CD4-positive, CD25-positive, alpha-beta regulatory T cell (primary cell): ENCODE measurements at regions not wholly inside any gene's neighbourhood (a gene's known extent, or its start where the extent isn't known, plus 50 kb on each side); places are given as distances from the start of the nearest gene placed in this dataset.
A peak's percentile ranks its signal among the peaks of the same experiment; 100 is the strongest.

Source experiments
- ATAC-seq, 2 donors: fragments of 150-1000 bp; cut with Tn5 transposase; one replicate each; pipeline ENCODE4 v1.10.0; 2021; ENCODE audit warnings: low read depth in 2 of 2, moderate number of reproducible peaks in 2 of 2, moderate library complexity in 1 of 2
- DNase-seq, 3 donors: peaks; one replicate each; pipeline versions ENCODE4 v3.0.0 to v3.0.0-alpha.2; 2012 to 2022; ENCODE audit warnings: mixed read lengths in 1 of 3
- H3K27ac ChIP-seq: one replicate; pipeline ENCODE4 v1.7.0; 2013; ENCODE audit warnings: mild to moderate bottlenecking, low read length; ENCODE audit not compliant: insufficient read depth, poor library complexity, severe bottlenecking
- H3K27me3 ChIP-seq: one replicate; pipeline ENCODE4 v1.7.0; 2013; ENCODE audit warnings: low read length; ENCODE audit not compliant: control insufficient read depth, insufficient read depth
- H3K36me3 ChIP-seq: one replicate; pipeline ENCODE4 v1.7.0; 2013; ENCODE audit warnings: mild to moderate bottlenecking, low read length, moderate library complexity; ENCODE audit not compliant: control insufficient read depth, insufficient read depth
- H3K4me1 ChIP-seq: 2 replicates; pipeline ENCODE4 v1.7.0; 2013; ENCODE audit warnings: mild to moderate bottlenecking, low read length; ENCODE audit not compliant: insufficient read depth, control insufficient read depth, poor library complexity, severe bottlenecking
- H3K4me3 ChIP-seq: one replicate; pipeline ENCODE4 v1.7.0; 2013; ENCODE audit warnings: low read depth, mild to moderate bottlenecking, low read length, moderate library complexity
- H3K9me3 ChIP-seq, 2 experiments: 1 replicate in 1 of 2; 2 replicates in 1 of 2; pipeline ENCODE4 v1.7.0; 2013; ENCODE audit warnings: low read length in 2 of 2, mild to moderate bottlenecking in 1 of 2, moderate library complexity in 1 of 2; ENCODE audit not compliant: control insufficient read depth in 2 of 2
- H3K27ac Mint-ChIP-seq, 3 donors: one replicate each; pipeline ENCODE4 v1.8.0; 2020 to 2022; ENCODE audit warnings: mild to moderate bottlenecking in 3 of 3, mixed read lengths in 3 of 3, moderate library complexity in 2 of 3
- H3K27me3 Mint-ChIP-seq: one replicate; pipeline ENCODE4 v1.8.0; 2022; ENCODE audit warnings: mild to moderate bottlenecking, mixed read lengths
- H3K36me3 Mint-ChIP-seq: one replicate; pipeline ENCODE4 v1.8.0; 2020; ENCODE audit warnings: mixed read lengths
- H3K4me1 Mint-ChIP-seq, 4 donors: one replicate each; pipeline ENCODE4 v1.8.0; 2020 to 2022; ENCODE audit warnings: mixed read lengths in 4 of 4, mild to moderate bottlenecking in 1 of 4
- H3K4me3 Mint-ChIP-seq, 4 donors: one replicate each; pipeline ENCODE4 v1.8.0; 2020 to 2022; ENCODE audit warnings: mild to moderate bottlenecking in 4 of 4, mixed read lengths in 4 of 4, moderate library complexity in 3 of 4
- H3K9me3 Mint-ChIP-seq, 7 donors: one replicate each; pipeline ENCODE4 v1.8.0; 2020 to 2022; ENCODE audit warnings: mixed read lengths in 7 of 7, mild to moderate bottlenecking in 3 of 7, moderate library complexity in 2 of 7

GRCh38 chr13:39803156-39803555 lies 147.7 kb downstream of the COG6 start:
- Histone ChIP-seq H3K4me1 (no peaks in the 10 kb centered on the region), H3K27me3 (no peaks in the 10 kb centered on the region), H3K36me3 (no peaks in the 10 kb centered on the region), H3K9me3 (no peaks in the 10 kb centered on the region), H3K4me3 (no peak overlapping the region), H3K27ac (no peak overlapping the region)
- Mint-ChIP-seq H3K4me3 (no peak overlapping the region), H3K4me1 (peaks cover 3 to 10% (median 8%) of the 10 kb centered on the region in 4 donors), H3K27me3 (no peaks in the 10 kb centered on the region), H3K27ac (no peak overlapping the region), H3K9me3 (peaks cover 0 to 10% (median 5%) of the 10 kb centered on the region in 7 donors), H3K36me3 (peaks cover 11% of the 10 kb centered on the region)
- ATAC-seq (no peak), DNase-seq (no peak)

- no peaks in the 10 kb centered on the region for H3K9me3 ChIP-seq
- H3K27ac Mint-ChIP-seq, result peak overlapping the region in 1 of 3 donors; percentile 7
- peaks cover 11% of the 10 kb centered on the region for H3K36me3 Mint-ChIP-seq
- H3K27me3 Mint-ChIP-seq, result no peaks in the 10 kb centered on the region
- no peak for DNase-seq
- ATAC-seq, result no peak
- H3K4me3 Mint-ChIP-seq, result no peak overlapping the region
- no peaks in the 10 kb centered on the region for H3K36me3 ChIP-seq
- peaks cover 0 to 10% (median 5%) of the 10 kb centered on the region in 7 donors for H3K9me3 Mint-ChIP-seq
- no peaks in the 10 kb centered on the region for H3K4me1 ChIP-seq
- H3K4me3 ChIP-seq, result no peak overlapping the region
- H3K4me1 Mint-ChIP-seq, result peaks cover 3 to 10% (median 8%) of the 10 kb centered on the region in 4 donors
- H3K27ac ChIP-seq, result no peak overlapping the region
- H3K27me3 ChIP-seq, result no peaks in the 10 kb centered on the region
These were observed 148.4 kb downstream of the COG6 start for GRCh38 chr13:39803851-39804250.

- no peaks in the 10 kb centered on the region for H3K9me3 ChIP-seq
- H3K36me3 ChIP-seq, result no peaks in the 10 kb centered on the region
- Mint-ChIP-seq H3K27ac (no peak overlapping the region), H3K27me3 (no peaks in the 10 kb centered on the region), H3K36me3 (peaks cover 11% of the 10 kb centered on the region), H3K9me3 (peaks cover 0 to 10% (median 5%) of the 10 kb centered on the region in 7 donors), H3K4me3 (no peak overlapping the region), H3K4me1 (peaks cover 3 to 10% (median 8%) of the 10 kb centered on the region in 4 donors)
- no peak overlapping the region for H3K27ac ChIP-seq
- DNase-seq, result no peak
- H3K27me3 ChIP-seq, result no peaks in the 10 kb centered on the region
- ATAC-seq, result no peak
- H3K4me1 ChIP-seq, result no peaks in the 10 kb centered on the region
- no peak overlapping the region for H3K4me3 ChIP-seq
These were observed 149.1 kb downstream of the COG6 start for GRCh38 chr13:39804332-39805210.

- Histone ChIP-seq H3K9me3 (no peaks in the 10 kb centered on the region), H3K36me3 (no peaks in the 10 kb centered on the region), H3K4me1 (no peaks in the 10 kb centered on the region), H3K27ac (no peak overlapping the region), H3K27me3 (no peaks in the 10 kb centered on the region), H3K4me3 (no peak overlapping the region)
- ATAC-seq (no peak), DNase-seq (no peak)
- Mint-ChIP-seq H3K4me1 (peaks cover 3 to 7% (median 5%) of the 10 kb centered on the region in 4 donors), H3K9me3 (no peaks in the 10 kb centered on the region), H3K27ac (no peak overlapping the region), H3K27me3 (no peaks in the 10 kb centered on the region), H3K4me3 (no peak overlapping the region), H3K36me3 (no peaks in the 10 kb centered on the region)
These were observed 154.0 kb downstream of the COG6 start for GRCh38 chr13:39809466-39809865.

- Mint-ChIP-seq H3K4me3 (no peak overlapping the region), H3K27me3 (peaks cover 3% of the 10 kb centered on the region)
- ATAC-seq, result no peak
These were observed 154.8 kb downstream of the COG6 start for GRCh38 chr13:39810091-39810877.

GRCh38 chr13:39811051-39811450 lies 155.6 kb downstream of the COG6 start:
- H3K36me3 ChIP-seq, result no peaks in the 10 kb centered on the region
- no peak overlapping the region for H3K27ac ChIP-seq
- Mint-ChIP-seq H3K4me3 (no peak overlapping the region), H3K9me3 (no peaks in the 10 kb centered on the region), H3K27ac (no peak overlapping the region), H3K4me1 (peaks cover 0 to 4% (median 0%) of the 10 kb centered on the region in 4 donors), H3K36me3 (no peaks in the 10 kb centered on the region), H3K27me3 (peaks cover 4% of the 10 kb centered on the region)
- no peaks in the 10 kb centered on the region for H3K27me3 ChIP-seq
- ATAC-seq (no peak), DNase-seq (no peak)
- H3K9me3 ChIP-seq, result no peaks in the 10 kb centered on the region
- H3K4me1 ChIP-seq, result no peaks in the 10 kb centered on the region
- no peak overlapping the region for H3K4me3 ChIP-seq

More at GRCh38 chr13:39810091-39810877, 154.8 kb downstream of the COG6 start:
- H3K36me3 ChIP-seq, result no peaks in the 10 kb centered on the region
- Mint-ChIP-seq H3K4me1 (peaks cover 0 to 4% (median 0%) of the 10 kb centered on the region in 4 donors), H3K9me3 (no peaks in the 10 kb centered on the region), H3K36me3 (no peaks in the 10 kb centered on the region), H3K27ac (no peak overlapping the region)
- H3K4me3 ChIP-seq, result no peak overlapping the region
- no peak overlapping the region for H3K27ac ChIP-seq
- H3K27me3 ChIP-seq, result no peaks in the 10 kb centered on the region
- H3K4me1 ChIP-seq, result no peaks in the 10 kb centered on the region
- DNase-seq, result no peak
- H3K9me3 ChIP-seq, result no peaks in the 10 kb centered on the region

- no peak overlapping the region for H3K4me3 ChIP-seq
- ATAC-seq, result no peak
- H3K36me3 ChIP-seq, result no peaks in the 10 kb centered on the region
- no peaks in the 10 kb centered on the region for H3K27me3 ChIP-seq
- peaks cover 0 to 4% (median 0%) of the 10 kb centered on the region in 4 donors for H3K4me1 Mint-ChIP-seq
- DNase-seq, result no peak
- no peaks in the 10 kb centered on the region for H3K4me1 ChIP-seq
- no peak overlapping the region for H3K4me3 Mint-ChIP-seq
- H3K36me3 Mint-ChIP-seq, result no peaks in the 10 kb centered on the region
- no peaks in the 10 kb centered on the region for H3K9me3 ChIP-seq
- H3K27ac Mint-ChIP-seq, result no peak overlapping the region
- no peak overlapping the region for H3K27ac ChIP-seq
- peaks cover 4% of the 10 kb centered on the region for H3K27me3 Mint-ChIP-seq
- H3K9me3 Mint-ChIP-seq, result no peaks in the 10 kb centered on the region
These were observed 156.2 kb downstream of the COG6 start for GRCh38 chr13:39811696-39812095.
